Endothelial cell of umbilical vein (primary cell): ENCODE measurements at regions not wholly inside any gene's neighbourhood (a gene's known extent, or its start where the extent isn't known, plus 50 kb on each side); places are given as distances from the start of the nearest gene placed in this dataset.

Experiments used
- JUN ChIP-seq: IDR thresholded peaks from 2 replicates; pipeline ENCODE4 v1.6.1; 2011; ENCODE audit warnings: borderline replicate concordance, low read depth; ENCODE audit not compliant: insufficient read length, insufficient read depth
- POLR2AphosphoS5 ChIP-seq: IDR thresholded peaks from 2 replicates; pipeline ENCODE4 v1.6.1; 2012; ENCODE audit warnings: low read depth, mild to moderate bottlenecking, control low read depth, low read length, moderate library complexity; ENCODE audit not compliant: insufficient read depth
- TF ChIP-seq, protein P1 (sequence below), 2 donors: IDR thresholded peaks; 1 replicate in 1 of 2; 2 replicates in 1 of 2; pipeline ENCODE4 v1.5.1; 2011; ENCODE audit warnings: low read length in 2 of 2, mild to moderate bottlenecking in 2 of 2, moderate library complexity in 2 of 2, control low read depth in 1 of 2, inconsistent platforms in 1 of 2, low read depth in 1 of 2; ENCODE audit not compliant: insufficient read depth in 1 of 2; ENCODE audit errors: extremely low read depth in 1 of 2

GRCh38 chr10:78428579-78428978, 394.9 kb downstream of the RPS24 start:
- TF ChIP-seq, protein P1, sequence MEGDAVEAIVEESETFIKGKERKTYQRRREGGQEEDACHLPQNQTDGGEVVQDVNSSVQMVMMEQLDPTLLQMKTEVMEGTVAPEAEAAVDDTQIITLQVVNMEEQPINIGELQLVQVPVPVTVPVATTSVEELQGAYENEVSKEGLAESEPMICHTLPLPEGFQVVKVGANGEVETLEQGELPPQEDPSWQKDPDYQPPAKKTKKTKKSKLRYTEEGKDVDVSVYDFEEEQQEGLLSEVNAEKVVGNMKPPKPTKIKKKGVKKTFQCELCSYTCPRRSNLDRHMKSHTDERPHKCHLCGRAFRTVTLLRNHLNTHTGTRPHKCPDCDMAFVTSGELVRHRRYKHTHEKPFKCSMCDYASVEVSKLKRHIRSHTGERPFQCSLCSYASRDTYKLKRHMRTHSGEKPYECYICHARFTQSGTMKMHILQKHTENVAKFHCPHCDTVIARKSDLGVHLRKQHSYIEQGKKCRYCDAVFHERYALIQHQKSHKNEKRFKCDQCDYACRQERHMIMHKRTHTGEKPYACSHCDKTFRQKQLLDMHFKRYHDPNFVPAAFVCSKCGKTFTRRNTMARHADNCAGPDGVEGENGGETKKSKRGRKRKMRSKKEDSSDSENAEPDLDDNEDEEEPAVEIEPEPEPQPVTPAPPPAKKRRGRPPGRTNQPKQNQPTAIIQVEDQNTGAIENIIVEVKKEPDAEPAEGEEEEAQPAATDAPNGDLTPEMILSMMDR (IDR thresholded peaks at IDR 0.05; ENCODE audit: extremely low read depth in 1 of 2, insufficient read depth in 1 of 2, low read depth in 1 of 2, low read length in 2 of 2): no peak
- TF ChIP-seq POLR2AphosphoS5 (no peak), JUN (no peak)
